ENCODE measurements at regions not wholly inside any gene's neighbourhood (a gene's known extent, or its start where the extent isn't known, plus 50 kb on each side); places are given as distances from the start of the nearest gene placed in this dataset.

DNA sequence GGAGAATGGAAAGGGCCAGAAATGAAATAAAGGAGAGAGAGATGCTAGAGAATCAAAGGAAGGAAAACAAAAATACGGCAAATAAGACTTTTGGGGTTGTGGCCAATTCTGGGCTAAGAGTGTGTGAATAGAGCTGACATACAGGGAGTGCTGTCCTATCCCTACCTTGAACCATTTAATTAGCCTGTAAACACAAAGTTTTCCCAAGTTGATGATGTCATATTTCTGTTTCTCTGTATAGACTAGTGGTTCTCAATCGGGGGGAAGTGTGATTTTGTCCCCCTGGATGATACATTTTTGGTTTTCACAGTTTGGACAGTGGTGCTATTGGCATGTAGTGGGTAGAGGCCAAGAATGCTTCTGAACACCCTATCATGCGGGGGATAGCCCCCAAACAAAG lies 148.8 kb downstream of the ACTR3 start:
- intact Hi-C loops (cut with DNase I; ENCODE audit: low total_unique reads): no loop called here
- TF ChIP-seq, protein P1, sequence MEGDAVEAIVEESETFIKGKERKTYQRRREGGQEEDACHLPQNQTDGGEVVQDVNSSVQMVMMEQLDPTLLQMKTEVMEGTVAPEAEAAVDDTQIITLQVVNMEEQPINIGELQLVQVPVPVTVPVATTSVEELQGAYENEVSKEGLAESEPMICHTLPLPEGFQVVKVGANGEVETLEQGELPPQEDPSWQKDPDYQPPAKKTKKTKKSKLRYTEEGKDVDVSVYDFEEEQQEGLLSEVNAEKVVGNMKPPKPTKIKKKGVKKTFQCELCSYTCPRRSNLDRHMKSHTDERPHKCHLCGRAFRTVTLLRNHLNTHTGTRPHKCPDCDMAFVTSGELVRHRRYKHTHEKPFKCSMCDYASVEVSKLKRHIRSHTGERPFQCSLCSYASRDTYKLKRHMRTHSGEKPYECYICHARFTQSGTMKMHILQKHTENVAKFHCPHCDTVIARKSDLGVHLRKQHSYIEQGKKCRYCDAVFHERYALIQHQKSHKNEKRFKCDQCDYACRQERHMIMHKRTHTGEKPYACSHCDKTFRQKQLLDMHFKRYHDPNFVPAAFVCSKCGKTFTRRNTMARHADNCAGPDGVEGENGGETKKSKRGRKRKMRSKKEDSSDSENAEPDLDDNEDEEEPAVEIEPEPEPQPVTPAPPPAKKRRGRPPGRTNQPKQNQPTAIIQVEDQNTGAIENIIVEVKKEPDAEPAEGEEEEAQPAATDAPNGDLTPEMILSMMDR (IDR thresholded peaks at IDR 0.05 in 4 of 5, conservative IDR thresholded peaks at IDR 0.05 in 1 of 5): no peak
- no peak for TF ChIP-seq POLR2A (IDR thresholded peaks at IDR 0.05)
- ATAC-seq (no peak), DNase-seq (no peak)
- Histone ChIP-seq H3K27me3 (no peaks in the 10 kb centered on the region), H3K4me3 (no peak overlapping the region), H3K36me3 (no peaks in the 10 kb centered on the region), H3K4me1 (no peaks in the 10 kb centered on the region), H3K9me3 (no peaks in the 10 kb centered on the region), H3K27ac (no peak overlapping the region)
- in situ Hi-C loops (cut with MboI; ENCODE audit: low sequenced_read_pairs in 4 of 4): no loop called here

DNA sequence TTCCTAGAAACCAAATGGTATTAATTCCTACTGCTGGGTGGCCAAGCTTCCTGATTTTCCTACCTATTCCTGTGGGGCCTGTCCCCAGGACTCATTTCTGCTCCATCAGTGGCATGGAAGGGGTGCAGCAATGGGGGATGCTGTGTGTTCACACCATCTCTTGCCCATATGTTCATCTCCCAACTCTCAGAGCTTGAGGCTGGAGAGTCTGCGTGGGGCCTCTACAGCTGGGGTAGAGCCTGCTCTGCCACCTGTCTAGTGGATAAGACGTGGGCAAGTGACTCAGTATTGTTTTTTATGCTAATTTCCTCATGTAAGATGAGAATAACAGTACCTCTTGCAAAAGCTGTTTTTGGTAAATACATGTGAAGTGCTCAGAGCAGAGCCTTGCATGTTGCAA lies 149.8 kb downstream of the ACTR3 start:
- no peak for TF ChIP-seq POLR2A (IDR thresholded peaks at IDR 0.05)
- TF ChIP-seq, protein P1 (IDR thresholded peaks at IDR 0.05 in 4 of 5, conservative IDR thresholded peaks at IDR 0.05 in 1 of 5): no peak
- H3K36me3 ChIP-seq: no peaks in the 10 kb centered on the region
- in situ Hi-C loops (cut with MboI; ENCODE audit: low sequenced_read_pairs in 4 of 4): no loop called here
- no peak overlapping the region for H3K27ac ChIP-seq
- no peak overlapping the region for H3K4me3 ChIP-seq
- H3K4me1 ChIP-seq: no peaks in the 10 kb centered on the region
- H3K9me3 ChIP-seq: no peaks in the 10 kb centered on the region
- no peak for ATAC-seq
- intact Hi-C loops (cut with DNase I; ENCODE audit: low total_unique reads): no loop called here
- H3K27me3 ChIP-seq: no peaks in the 10 kb centered on the region
- no peak for DNase-seq

DNA sequence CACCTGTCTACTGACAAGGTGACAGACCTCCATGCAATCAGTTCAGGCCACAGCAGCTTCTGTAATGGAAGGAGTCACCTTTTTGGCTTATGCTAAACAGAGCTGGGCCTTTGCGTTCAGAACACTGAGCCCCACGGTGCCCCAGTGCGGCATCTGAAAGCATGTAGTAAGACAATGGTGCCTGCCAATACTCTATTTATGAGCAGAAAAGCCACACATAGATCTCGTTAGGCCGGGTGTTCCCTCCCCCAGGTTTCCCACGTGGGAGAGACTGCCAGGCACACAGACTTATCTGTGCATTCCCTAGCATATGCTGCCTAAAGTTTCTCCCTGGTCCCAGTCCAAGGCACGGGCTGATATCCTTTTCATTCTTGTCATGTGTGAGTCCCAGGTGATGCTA lies 150.9 kb downstream of the ACTR3 start:
- Histone ChIP-seq H3K9me3 (no peaks in the 10 kb centered on the region), H3K27ac (no peak overlapping the region), H3K36me3 (no peaks in the 10 kb centered on the region), H3K4me3 (no peak overlapping the region), H3K27me3 (no peaks in the 10 kb centered on the region), H3K4me1 (no peaks in the 10 kb centered on the region)
- in situ Hi-C loops (cut with MboI; ENCODE audit: low sequenced_read_pairs in 4 of 4) (no loop called here), intact Hi-C loops (cut with DNase I; ENCODE audit: low total_unique reads) (no loop called here)
- no peak for ATAC-seq
- TF ChIP-seq, protein P1 (IDR thresholded peaks at IDR 0.05 in 4 of 5, conservative IDR thresholded peaks at IDR 0.05 in 1 of 5): no peak
- no peak for TF ChIP-seq POLR2A (IDR thresholded peaks at IDR 0.05)
- DNase-seq: no peak

DNA sequence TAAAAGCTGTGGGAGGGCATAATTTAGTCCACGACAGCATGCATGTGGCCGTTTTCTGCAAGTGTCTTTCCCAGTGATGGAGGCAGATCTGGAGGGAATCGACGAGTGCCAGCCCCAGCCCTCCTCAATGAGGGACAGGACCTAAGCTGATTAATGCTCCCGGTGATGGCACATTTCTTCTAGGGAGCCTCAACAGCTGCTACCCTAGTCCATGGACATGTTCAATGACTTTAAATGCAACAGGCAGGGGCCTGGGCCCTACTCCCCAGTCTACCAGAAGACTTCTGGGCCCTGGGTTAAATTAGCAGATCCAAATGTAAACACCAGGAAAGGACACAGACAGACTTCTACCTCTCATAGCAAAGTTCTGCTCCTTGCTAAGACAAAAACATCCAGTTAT lies 155.1 kb downstream of the ACTR3 start:
- no peak overlapping the region for H3K27ac ChIP-seq
- in situ Hi-C loops (cut with MboI; ENCODE audit: low sequenced_read_pairs in 4 of 4): no loop called here
- H3K27me3 ChIP-seq: no peaks in the 10 kb centered on the region
- TF ChIP-seq POLR2A (IDR thresholded peaks at IDR 0.05): no peak
- TF ChIP-seq, protein P1 (IDR thresholded peaks at IDR 0.05 in 4 of 5, conservative IDR thresholded peaks at IDR 0.05 in 1 of 5): no peak
- no peak for ATAC-seq
- no peaks in the 10 kb centered on the region for H3K9me3 ChIP-seq
- no peak for DNase-seq
- intact Hi-C loops (cut with DNase I; ENCODE audit: low total_unique reads): no loop called here
- no peaks in the 10 kb centered on the region for H3K36me3 ChIP-seq
- no peaks in the 10 kb centered on the region for H3K4me1 ChIP-seq
- H3K4me3 ChIP-seq: no peak overlapping the region

DNA sequence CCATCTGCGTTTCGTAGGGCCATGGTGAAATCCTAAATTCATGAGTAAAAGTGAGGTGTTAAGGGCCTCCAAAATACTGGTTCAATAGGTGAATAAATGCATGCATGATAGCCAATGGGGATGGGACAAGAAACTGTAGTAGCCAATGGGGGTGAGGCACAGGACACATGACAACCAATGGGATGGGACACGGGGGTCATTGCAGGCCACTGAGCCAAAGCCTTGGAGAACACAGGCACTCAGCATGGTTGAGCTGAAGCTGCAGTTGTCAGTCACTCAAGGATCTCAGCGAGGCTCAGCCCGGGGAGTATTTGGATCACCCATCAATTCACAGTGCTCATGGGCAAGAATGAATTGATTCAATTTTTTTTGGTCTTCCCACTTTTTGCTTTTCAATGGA lies 156.5 kb downstream of the ACTR3 start:
- no peaks in the 10 kb centered on the region for H3K4me1 ChIP-seq
- no peak for DNase-seq
- no peaks in the 10 kb centered on the region for H3K27me3 ChIP-seq
- no peaks in the 10 kb centered on the region for H3K36me3 ChIP-seq
- no peaks in the 10 kb centered on the region for H3K9me3 ChIP-seq
- TF ChIP-seq, protein P1 (IDR thresholded peaks at IDR 0.05 in 4 of 5, conservative IDR thresholded peaks at IDR 0.05 in 1 of 5): no peak
- no peak for TF ChIP-seq POLR2A (IDR thresholded peaks at IDR 0.05)
- H3K4me3 ChIP-seq: no peak overlapping the region
- H3K27ac ChIP-seq: no peak overlapping the region
- in situ Hi-C loops (cut with MboI; ENCODE audit: low sequenced_read_pairs in 4 of 4) (no loop called here), intact Hi-C loops (cut with DNase I; ENCODE audit: low total_unique reads) (no loop called here)
- ATAC-seq: no peak

Measured in gastrocnemius medialis (tissue), 4 donors.